Activated CD4-positive, alpha-beta memory T cell treated with anti-CD3 and anti-CD28 coated beads for 36 hours (primary cell): ENCODE measurements at regions not wholly inside any gene's neighbourhood (a gene's known extent, or its start where the extent isn't known, plus 50 kb on each side); places are given as distances from the start of the nearest gene placed in this dataset.
"Not testable (repeated sequence)": the region's sequence is repeated elsewhere in the genome, so short reads cannot be mapped to it uniquely, and the experiment has no call there.

Experiments used
- CTCF ChIA-PET: fragments of 350-600 bp; sonication (Branson Sonifier 250); formaldehyde crosslinking; loops from one replicate; lab custom pipeline; 2021; ENCODE audit warnings: antibody characterized with exemption, inconsistent platforms; lab: Charles Lee
- POLR2A ChIA-PET: fragments of 350-600 bp; sonication (Branson Sonifier 250); formaldehyde crosslinking; loops from one replicate; lab custom pipeline; 2021; ENCODE audit warnings: antibody characterized with exemption; lab: Charles Lee
- DNase-seq: peaks from one replicate; pipeline ENCODE4 v3.0.0-alpha.2; 2020
- H3K27ac Mint-ChIP-seq: one replicate; pipeline ENCODE4 v1.8.0; 2021; ENCODE audit warnings: mixed read lengths
- H3K27me3 Mint-ChIP-seq: one replicate; pipeline ENCODE4 v1.8.0; 2021; ENCODE audit warnings: mixed read lengths
- H3K36me3 Mint-ChIP-seq: one replicate; pipeline ENCODE4 v1.8.0; 2021; ENCODE audit warnings: mixed read lengths
- H3K4me1 Mint-ChIP-seq: one replicate; pipeline ENCODE4 v1.8.0; 2021; ENCODE audit warnings: low read depth, mixed read lengths
- H3K4me3 Mint-ChIP-seq: one replicate; pipeline ENCODE4 v1.8.0; 2021; ENCODE audit warnings: mild to moderate bottlenecking, mixed read lengths
- H3K9me3 Mint-ChIP-seq: one replicate; pipeline ENCODE4 v1.8.0; 2021; ENCODE audit warnings: mixed read lengths
- intact Hi-C: fragments of 100-400 bp; cut with micrococcal nuclease; formaldehyde crosslinking; loops from one replicate; pipeline ENCODE4 v1.15.1; 2023

- DNase-seq = no peak
- Mint-ChIP-seq H3K4me1 (peaks cover 13% of the 10 kb centered on the region), H3K27me3 (no peaks in the 10 kb centered on the region), H3K4me3 (no peak overlapping the region), H3K27ac (no peak overlapping the region), H3K9me3 (no peaks in the 10 kb centered on the region), H3K36me3 (no peaks in the 10 kb centered on the region)
- intact Hi-C loops = no loop called here
- ChIA-PET POLR2A (no interaction called here), CTCF (no interaction called here)
Observed at GRCh38 chr3:106126067-106126845, 257.4 kb upstream of the CBLB start.

DNA sequence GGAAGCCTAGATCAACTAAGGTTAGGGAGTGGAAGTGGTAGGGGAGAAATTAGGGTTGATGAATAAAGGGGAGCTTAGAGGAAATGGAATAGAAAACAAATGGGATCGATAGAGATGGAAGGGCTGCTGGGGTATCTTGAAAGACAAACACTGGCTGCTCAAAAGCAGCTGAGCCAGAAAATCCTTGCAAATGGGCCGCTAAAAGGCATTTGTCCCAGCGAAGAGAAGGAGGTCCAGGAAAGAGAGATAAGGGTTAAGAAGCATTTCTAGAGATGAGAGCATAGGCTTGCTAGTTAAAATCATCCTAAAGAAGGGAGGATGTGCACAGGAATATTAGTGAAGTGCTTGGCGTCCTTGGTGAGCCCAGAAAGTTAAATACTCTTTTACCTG is 258.0 kb upstream of the CBLB start:
- intact Hi-C loops = no loop called here
- Mint-ChIP-seq H3K36me3 (no peaks in the 10 kb centered on the region), H3K4me3 (no peak overlapping the region), H3K27ac (no peak overlapping the region), H3K9me3 (no peaks in the 10 kb centered on the region), H3K27me3 (no peaks in the 10 kb centered on the region), H3K4me1 (peaks cover 15% of the 10 kb centered on the region)
- DNase-seq = no peak
- ChIA-PET POLR2A (no interaction called here), CTCF (no interaction called here)

DNA sequence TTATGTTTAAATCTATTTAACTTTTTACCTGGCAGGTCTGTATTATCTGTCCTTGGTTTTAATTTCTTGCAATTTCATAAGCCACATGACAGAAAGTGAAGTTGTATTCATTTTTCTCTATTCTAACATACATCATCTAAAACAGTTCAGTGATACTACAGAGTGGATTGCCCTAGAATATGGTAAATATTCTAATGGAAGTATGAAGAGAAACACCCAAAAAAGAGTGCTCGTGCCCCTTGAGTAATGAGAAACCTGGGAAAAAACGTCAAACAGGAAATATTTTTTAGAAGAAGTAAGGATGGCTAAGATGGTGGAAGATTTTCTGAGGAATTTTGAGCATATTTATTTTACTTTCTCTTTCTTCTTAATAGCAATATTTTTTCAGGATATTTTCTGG is 261.1 kb upstream of the CBLB start:
- peak overlapping the region; percentile 53 for H3K27ac Mint-ChIP-seq
- H3K9me3 Mint-ChIP-seq = no peaks in the 10 kb centered on the region
- H3K4me1 Mint-ChIP-seq = peaks cover 15% of the 10 kb centered on the region
- DNase-seq = no peak
- no peaks in the 10 kb centered on the region for H3K36me3 Mint-ChIP-seq
- ChIA-PET POLR2A (no interaction called here), CTCF (no interaction called here)
- intact Hi-C loops = no loop called here
- no peaks in the 10 kb centered on the region for H3K27me3 Mint-ChIP-seq
- H3K4me3 Mint-ChIP-seq = no peak overlapping the region

- no peak for DNase-seq
- POLR2A ChIA-PET = no interaction called here
- Mint-ChIP-seq H3K4me1 (peaks cover 15% of the 10 kb centered on the region), H3K4me3 (no peak overlapping the region), H3K27ac (peak overlapping the region; percentile 53), H3K9me3 (no peaks in the 10 kb centered on the region), H3K36me3 (no peaks in the 10 kb centered on the region), H3K27me3 (no peaks in the 10 kb centered on the region)
- CTCF ChIA-PET = no interaction called here
- intact Hi-C loops = no loop called here
Observed at GRCh38 chr3:106130384-106131198, 261.8 kb upstream of the CBLB start.

GRCh38 chr3:106135451-106136160 is 266.8 kb upstream of the CBLB start:
- Mint-ChIP-seq H3K9me3 (no peaks in the 10 kb centered on the region), H3K4me1 (peaks cover 10% of the 10 kb centered on the region), H3K4me3 (no peak overlapping the region), H3K27ac (no peak overlapping the region), H3K36me3 (no peaks in the 10 kb centered on the region), H3K27me3 (no peaks in the 10 kb centered on the region)
- ChIA-PET CTCF (no interaction called here), POLR2A (no interaction called here)
- DNase-seq = no peak
- intact Hi-C loops = no loop called here

DNA sequence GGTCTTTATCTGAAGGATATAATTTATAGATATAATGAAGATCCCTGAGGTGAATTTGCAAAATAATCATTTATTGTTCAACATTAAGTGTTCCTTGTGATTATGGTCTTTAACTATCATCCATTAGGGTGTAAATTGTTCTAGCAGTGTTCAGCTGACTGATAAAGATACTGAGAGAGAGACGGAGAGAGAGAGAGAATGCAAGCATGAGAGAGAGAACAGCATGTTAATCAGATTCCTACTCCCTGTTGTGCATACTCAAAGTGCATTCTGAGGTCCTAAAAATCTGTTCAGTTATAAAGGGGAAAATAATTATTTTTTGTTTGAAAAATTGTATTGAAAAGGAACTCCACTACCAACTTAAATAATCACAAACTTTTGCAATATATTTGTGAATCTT is 271.0 kb upstream of the CBLB start:
- H3K36me3 Mint-ChIP-seq = no peaks in the 10 kb centered on the region
- intact Hi-C loops = no loop called here
- H3K4me1 Mint-ChIP-seq = peaks cover 6% of the 10 kb centered on the region
- DNase-seq = no peak
- POLR2A ChIA-PET = no interaction called here
- H3K27ac Mint-ChIP-seq = no peak overlapping the region
- H3K27me3 Mint-ChIP-seq = no peaks in the 10 kb centered on the region
- H3K9me3 Mint-ChIP-seq = no peaks in the 10 kb centered on the region
- no peak overlapping the region for H3K4me3 Mint-ChIP-seq
- CTCF ChIA-PET = no interaction called here

DNA sequence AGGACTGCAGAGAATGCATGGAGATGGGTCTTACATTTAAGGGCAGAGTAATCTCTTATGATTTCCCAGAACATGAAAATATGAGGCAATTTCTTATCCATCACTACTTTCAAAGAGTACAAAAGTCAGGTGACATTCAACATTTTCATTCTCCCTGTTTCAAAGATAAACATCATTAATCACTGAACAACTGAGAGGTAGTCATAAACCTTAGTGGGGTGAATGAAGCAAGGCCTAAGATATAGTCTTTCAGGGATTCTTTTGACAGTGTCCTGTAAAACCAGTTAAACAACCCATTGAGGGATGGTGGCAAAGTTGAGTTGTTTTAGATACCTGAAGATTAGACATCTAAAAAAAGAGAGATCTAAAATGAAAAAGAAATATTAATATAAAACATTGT is 271.6 kb upstream of the CBLB start:
- Mint-ChIP-seq H3K27ac (no peak overlapping the region), H3K4me3 (no peak overlapping the region), H3K9me3 (no peaks in the 10 kb centered on the region), H3K4me1 (peaks cover 6% of the 10 kb centered on the region), H3K36me3 (no peaks in the 10 kb centered on the region), H3K27me3 (no peaks in the 10 kb centered on the region)
- intact Hi-C loops = no loop called here
- POLR2A ChIA-PET = no interaction called here
- CTCF ChIA-PET = no interaction called here
- DNase-seq = no peak

GRCh38 chr3:106144030-106144429 is 275.2 kb upstream of the CBLB start:
- H3K36me3 Mint-ChIP-seq = peaks cover 3% of the 10 kb centered on the region
- DNase-seq = no peak
- intact Hi-C loops = no loop called here
- ChIA-PET POLR2A (no interaction called here), CTCF (no interaction called here)
- no peak overlapping the region for H3K27ac Mint-ChIP-seq
- H3K4me3 Mint-ChIP-seq = no peak overlapping the region
- H3K9me3 Mint-ChIP-seq = peaks cover 25% of the 10 kb centered on the region
- peaks cover 6% of the 10 kb centered on the region for H3K4me1 Mint-ChIP-seq
- H3K27me3 Mint-ChIP-seq = no peaks in the 10 kb centered on the region

- CTCF ChIA-PET, POLR2A ChIA-PET, intact Hi-C loops, H3K36me3 Mint-ChIP-seq, DNase-seq, H3K27ac Mint-ChIP-seq, H3K27me3 Mint-ChIP-seq, H3K4me1 Mint-ChIP-seq, H3K4me3 Mint-ChIP-seq: not testable (repeated sequence)
- peaks cover 25% of the 10 kb centered on the region for H3K9me3 Mint-ChIP-seq
Observed at GRCh38 chr3:106148440-106149082, 279.7 kb upstream of the CBLB start.

DNA sequence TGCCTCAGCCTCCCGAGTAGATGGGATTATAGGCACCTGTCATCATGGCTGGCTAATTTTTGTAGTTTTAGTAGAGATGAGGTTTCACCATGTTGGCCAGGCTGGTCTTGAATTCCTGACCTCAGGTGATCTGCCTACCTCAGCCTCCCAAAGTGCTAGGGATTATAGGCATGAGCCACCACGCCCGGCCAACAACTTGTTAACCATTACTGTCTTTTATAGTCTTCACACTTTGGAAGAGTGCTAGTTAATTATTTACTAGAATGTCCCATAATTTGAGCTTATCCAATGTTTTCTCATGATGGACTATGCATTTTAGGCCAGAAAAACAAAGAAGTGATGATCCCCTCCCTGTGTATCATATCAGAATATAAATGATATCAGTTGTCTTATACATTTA is 288.6 kb upstream of the CBLB start:
- intact Hi-C loops = no loop called here
- Mint-ChIP-seq H3K36me3 (no peaks in the 10 kb centered on the region), H3K27me3 (no peaks in the 10 kb centered on the region), H3K4me1 (no peaks in the 10 kb centered on the region), H3K27ac (no peak overlapping the region), H3K4me3 (no peak overlapping the region), H3K9me3 (peaks cover under 1% of the 10 kb centered on the region)
- DNase-seq = no peak
- ChIA-PET CTCF (no interaction called here), POLR2A (no interaction called here)

DNA sequence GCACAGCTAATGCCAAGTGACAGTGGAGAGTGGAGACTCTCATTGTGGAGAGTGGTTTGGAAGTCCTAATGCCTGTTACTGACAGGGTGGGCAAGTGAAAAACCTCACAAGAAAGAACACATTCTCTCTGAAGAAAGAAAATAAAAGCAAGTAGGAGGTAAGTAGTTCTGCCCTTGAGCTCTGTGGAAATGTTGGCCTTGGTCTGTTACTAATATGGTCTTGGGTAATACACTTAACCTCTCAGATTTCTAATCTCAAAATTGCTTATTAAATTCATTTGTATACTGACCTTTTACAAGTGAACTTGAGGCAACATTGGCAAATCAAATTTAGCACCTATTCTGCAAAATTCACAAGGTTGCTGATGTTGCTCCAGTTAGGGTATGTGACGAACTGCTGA is 291.6 kb upstream of the CBLB start:
- Mint-ChIP-seq H3K4me3 (no peak overlapping the region), H3K4me1 (no peaks in the 10 kb centered on the region), H3K9me3 (peaks cover 11% of the 10 kb centered on the region), H3K27ac (no peak overlapping the region), H3K36me3 (peaks cover 11% of the 10 kb centered on the region), H3K27me3 (no peaks in the 10 kb centered on the region)
- intact Hi-C loops = no loop called here
- DNase-seq = no peak
- ChIA-PET CTCF (no interaction called here), POLR2A (no interaction called here)

DNA sequence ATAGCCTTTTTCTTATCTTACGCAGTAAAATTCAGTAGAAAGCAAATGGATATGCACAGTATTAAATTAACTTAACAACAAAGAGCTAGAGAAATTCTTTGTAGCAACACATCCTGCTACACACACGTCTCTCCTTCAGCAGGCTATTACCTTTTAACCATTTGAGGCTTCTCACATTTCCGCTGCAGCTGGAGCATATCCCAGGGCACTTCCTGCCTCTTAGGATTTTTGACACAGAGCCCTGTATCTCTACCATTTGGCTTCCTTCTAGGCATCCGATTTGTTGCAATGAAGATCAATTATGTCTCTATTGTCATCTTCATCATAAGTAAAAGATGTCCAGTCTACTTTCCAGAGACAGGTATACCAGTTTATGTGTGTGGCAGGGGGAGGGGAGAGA is 292.4 kb upstream of the CBLB start:
- intact Hi-C loops = no loop called here
- no peaks in the 10 kb centered on the region for H3K4me1 Mint-ChIP-seq
- peaks cover 11% of the 10 kb centered on the region for H3K9me3 Mint-ChIP-seq
- H3K36me3 Mint-ChIP-seq = peaks cover 11% of the 10 kb centered on the region
- no peak for DNase-seq
- ChIA-PET CTCF (no interaction called here), POLR2A (no interaction called here)
- no peak overlapping the region for H3K27ac Mint-ChIP-seq
- no peak overlapping the region for H3K4me3 Mint-ChIP-seq
- H3K27me3 Mint-ChIP-seq = no peaks in the 10 kb centered on the region
